GM21381 (cell line): ENCODE measurements at regions not wholly inside any gene's neighbourhood (a gene's known extent, or its start where the extent isn't known, plus 50 kb on each side); places are given as distances from the start of the nearest gene placed in this dataset.
"Not testable (repeated sequence)": the region's sequence is repeated elsewhere in the genome, so short reads cannot be mapped to it uniquely, and the experiment has no call there.

Experiments
- ATAC-seq: cut with Tn5 transposase; IDR thresholded peaks from one replicate; pipeline ENCODE4 v1.9.1; 2021; ENCODE audit warnings: mild to moderate bottlenecking, moderate library complexity; ENCODE audit not compliant: unreplicated experiment

DNA sequence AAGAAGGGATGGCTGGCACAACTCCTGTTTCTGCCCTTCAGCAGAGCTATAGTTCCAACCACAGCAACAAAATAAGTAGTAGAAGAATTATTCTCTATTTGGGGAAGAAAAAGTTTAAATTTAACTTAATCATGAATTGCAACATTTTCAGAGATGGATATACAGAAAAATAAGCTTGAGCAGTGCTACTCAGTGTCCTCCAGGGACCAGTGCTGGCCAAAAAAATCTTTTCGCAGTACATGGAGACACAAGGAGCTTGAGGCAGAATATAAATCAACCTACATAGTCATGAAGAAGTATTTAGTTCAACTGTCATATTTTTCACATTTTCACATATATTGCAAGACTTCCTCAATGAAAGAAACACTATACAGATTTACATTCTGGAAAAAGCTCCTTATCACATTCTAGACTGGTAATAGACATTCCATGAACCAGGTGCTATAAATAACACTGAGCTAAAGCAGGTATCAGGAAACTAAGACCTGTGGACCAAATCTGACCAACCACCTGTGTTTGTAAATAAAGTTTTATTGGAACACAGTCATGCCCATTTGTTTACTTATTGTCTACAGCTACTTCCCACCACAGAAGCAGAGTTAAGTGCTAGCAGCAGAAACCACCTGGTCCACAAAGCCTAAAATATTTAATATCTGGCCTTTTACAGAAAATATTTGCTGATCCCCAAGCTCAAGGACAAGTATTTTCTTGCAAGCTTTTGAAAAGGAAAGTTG lies 101.9 kb downstream of the RGS21 start:
- ATAC-seq: no peak

- no peak for ATAC-seq
Observed at GRCh38 chr1:192430644-192431043, 113.9 kb downstream of the RGS21 start.

DNA sequence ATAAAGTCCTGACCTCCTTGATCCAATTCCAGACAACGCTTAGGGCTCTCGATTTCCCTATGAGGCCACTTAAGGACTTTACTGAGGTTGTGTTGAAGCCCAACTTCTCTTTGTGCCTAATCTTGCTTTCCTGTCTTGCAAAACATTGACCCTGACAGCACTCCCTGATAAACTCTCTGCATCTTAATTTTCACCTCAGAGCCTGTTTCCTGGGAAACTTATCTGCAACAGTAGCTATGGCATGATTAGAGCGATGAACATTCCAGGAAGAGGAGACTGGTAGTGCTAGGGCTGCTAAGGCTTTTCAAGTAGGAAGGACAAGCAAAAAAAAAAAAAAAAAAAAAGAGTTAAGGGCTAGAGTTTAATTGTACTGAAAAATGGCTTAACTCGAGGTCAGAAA lies 118.9 kb downstream of the RGS21 start:
- ATAC-seq: no peak

- no peak for ATAC-seq
Observed at GRCh38 chr1:192436441-192437078, 119.8 kb downstream of the RGS21 start.

- no peak for ATAC-seq
Observed at GRCh38 chr1:192438737-192439136, 121.9 kb downstream of the RGS21 start.

GRCh38 chr1:192439373-192440025 lies 122.7 kb downstream of the RGS21 start:
- no peak for ATAC-seq

DNA sequence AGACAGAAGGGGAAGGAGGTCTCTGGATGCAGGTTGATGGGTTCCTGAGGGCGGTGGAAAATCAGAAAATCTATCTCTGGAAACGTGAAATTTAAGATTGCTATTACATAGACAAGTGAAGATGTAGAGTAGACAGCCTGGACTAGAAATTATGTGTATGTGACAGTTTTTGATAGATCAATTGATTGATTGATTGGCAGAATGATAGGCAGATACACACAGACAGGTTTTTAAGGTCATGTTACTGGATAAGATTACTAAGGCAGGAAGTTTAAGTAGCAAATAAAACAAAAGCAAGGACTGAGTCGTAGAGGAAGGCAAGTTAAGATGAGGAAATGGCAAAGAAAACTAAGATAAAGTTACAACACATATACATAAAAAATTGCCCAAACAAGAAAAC lies 124.7 kb downstream of the RGS21 start:
- ATAC-seq: no peak

DNA sequence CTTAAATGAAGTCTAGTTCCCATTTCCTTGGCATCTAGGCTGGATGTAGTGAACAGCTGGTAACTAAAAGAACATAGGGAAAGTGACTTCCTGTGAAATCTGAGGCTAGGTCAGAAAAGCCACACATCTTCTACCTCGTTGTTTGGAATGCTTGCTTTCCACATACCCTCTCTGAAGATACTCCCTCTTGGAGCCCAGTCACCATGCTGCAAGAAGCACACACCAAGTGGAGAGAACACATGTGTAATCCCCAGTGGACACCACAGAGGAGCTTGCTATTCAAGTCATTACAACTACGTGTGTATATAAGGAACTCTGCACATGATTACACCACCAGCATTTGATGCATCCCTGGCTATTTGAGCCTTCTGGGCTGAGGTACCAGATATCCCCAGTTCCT lies 125.9 kb downstream of the RGS21 start:
- ATAC-seq: no peak

- no peak for ATAC-seq
Observed at GRCh38 chr1:192443616-192444015, 126.8 kb downstream of the RGS21 start.

- no peak for ATAC-seq
Observed at GRCh38 chr1:192445241-192445640, 128.4 kb downstream of the RGS21 start.

GRCh38 chr1:192445839-192446489 lies 129.2 kb downstream of the RGS21 start:
- no peak for ATAC-seq

GRCh38 chr1:192448026-192448578 lies 127.5 kb upstream of the RGS1 start:
- ATAC-seq: no peak

DNA sequence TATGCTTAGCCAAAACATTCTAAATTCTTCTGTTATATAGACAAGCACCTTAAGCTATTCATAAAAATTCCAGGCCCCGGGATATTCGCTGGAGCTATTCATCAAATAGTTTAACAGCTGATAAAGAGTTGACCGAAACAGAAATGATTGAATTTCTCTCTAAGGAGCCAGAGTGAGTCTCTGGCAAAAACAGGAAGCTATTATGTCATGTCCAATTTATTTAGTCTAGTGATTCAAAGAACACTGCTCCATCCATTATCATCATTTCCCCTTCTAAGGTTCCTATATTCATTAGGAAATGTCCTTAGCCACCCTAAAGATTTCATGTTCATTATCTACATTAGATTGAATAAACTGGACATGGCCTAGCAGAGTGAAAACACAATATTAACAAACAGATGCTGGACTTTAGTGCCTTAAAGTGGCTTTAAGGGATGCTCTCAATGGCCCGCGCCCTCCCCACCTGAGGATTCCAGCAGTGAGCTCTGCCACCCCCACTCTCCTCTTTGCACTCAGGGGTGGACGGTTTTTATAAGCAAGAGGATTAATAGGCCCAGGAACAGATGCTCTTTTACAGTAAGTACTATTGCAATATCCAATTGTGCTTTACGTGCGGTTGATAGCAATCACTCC lies 122.1 kb upstream of the RGS1 start:
- no peak for ATAC-seq

DNA sequence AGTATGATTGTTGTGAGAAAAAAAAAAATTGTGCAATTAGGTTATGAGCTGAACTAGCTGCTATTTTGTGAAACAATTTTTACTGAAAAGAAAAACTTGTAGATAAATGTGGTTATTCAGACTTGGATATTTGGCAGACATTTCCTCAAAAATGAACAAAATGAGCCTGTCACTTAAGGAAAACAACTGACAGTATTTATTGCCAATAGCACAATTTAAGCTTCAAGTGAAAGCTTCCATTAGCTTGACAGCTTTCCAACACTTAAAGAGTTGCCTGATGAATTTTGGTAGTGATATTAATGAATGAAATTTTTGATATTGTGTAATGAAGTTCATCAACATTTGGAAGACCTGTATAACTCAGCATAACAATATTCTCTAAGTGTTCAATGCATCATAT lies 116.1 kb upstream of the RGS1 start:
- no peak for ATAC-seq

DNA sequence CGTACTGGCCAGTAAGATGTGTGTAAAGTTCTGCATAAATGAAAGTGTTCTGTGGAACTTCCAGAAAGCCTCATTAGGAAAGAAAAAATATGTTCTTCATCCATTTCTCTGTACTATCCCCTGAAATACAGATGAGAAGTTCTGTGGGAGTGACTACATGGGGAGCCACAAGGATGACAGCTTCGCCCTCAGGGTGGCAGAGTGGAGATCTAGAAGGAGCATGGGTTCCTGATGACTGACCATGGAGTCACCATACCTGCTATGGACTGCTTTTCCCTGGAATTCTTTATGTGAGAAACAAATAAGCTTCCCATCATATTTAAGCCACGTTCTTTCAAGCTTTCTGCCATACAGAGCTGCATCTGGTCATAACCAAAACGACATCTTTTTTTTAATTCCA lies 113.9 kb upstream of the RGS1 start:
- no peak for ATAC-seq

- no peak for ATAC-seq
Observed at GRCh38 chr1:192462616-192463015, 113.0 kb upstream of the RGS1 start.

DNA sequence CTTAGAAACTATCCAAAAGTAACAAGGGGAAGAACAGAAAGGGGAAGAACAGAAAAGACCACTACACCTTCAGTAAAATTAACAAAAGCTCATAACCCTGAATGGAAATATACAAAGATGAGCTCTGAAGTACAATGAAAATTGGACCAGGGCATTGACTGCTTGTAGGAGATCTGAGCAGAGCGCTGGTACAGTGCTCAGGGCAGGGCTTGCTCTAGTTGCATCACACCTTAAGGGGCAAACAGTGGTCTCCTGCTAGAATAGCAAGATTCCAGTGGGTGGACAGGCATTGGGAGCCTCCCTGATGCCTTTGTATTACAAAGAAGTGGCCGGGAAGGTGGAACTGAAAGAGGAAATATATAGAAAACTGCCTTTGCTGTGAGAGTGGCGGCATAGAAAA lies 111.9 kb upstream of the RGS1 start:
- ATAC-seq: no peak

DNA sequence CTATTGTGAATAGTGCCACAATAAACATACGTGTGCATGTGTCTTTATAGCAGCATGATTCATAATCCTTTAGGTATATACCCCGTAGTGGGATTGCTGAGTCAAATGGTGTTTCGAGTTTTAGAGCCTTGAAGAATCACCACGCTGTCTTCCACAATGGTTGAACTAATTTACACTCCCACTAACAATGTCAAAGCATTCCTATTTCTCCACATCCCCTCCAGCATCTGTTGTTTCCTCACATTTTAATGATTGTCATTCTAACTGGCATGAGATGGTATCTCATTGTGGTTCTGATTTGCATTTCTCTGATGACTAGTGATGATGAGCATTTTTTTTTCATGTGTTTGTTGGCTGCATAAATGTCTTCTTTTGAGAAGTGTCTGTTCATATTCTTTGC lies 110.4 kb upstream of the RGS1 start:
- not testable (repeated sequence) for ATAC-seq

GRCh38 chr1:192474080-192474683 lies 101.4 kb upstream of the RGS1 start:
- ATAC-seq: no peak

GRCh38 chr1:192475329-192475728 lies 100.2 kb upstream of the RGS1 start:
- no peak for ATAC-seq

DNA sequence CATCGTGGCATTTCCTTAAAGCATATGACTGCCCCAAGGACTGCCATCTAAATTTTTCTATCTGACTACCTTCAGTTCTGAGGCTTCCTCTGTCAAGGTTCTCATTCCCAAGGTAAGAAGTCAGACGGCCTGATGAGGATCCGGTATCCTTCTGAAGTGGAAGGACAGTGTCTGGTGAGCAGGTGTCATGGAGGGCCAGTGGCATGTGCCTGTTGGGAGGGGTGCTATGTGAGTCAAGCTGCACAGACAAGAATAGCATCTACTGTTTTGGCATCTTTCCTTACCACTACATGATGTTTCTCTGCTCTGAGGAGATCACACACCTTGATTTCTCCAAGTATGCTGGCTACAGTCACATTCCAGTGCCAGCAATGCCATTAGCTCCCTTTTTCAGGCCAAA lies 99.6 kb upstream of the RGS1 start:
- ATAC-seq: no peak
